GM21390 (cell line): ENCODE measurements at regions not wholly inside any gene's neighbourhood (a gene's known extent, or its start where the extent isn't known, plus 50 kb on each side); places are given as distances from the start of the nearest gene placed in this dataset.
A peak's percentile ranks its signal among the peaks of the same experiment; 100 is the strongest.
"Not testable (repeated sequence)": the region's sequence is repeated elsewhere in the genome, so short reads cannot be mapped to it uniquely, and the experiment has no call there.

Source experiments
- ATAC-seq: cut with Tn5 transposase; IDR thresholded peaks from one replicate; pipeline ENCODE4 v1.9.1; 2021; ENCODE audit not compliant: unreplicated experiment

GRCh38 chr4:190118519-190118918 lies 54.2 kb downstream of the DBET start:
- ATAC-seq: not testable (repeated sequence)

- not testable (repeated sequence) for ATAC-seq
Measured at GRCh38 chr4:190119474-190119873, 54.1 kb upstream of the DUX4 start.

GRCh38 chr4:190120111-190120514 lies 53.5 kb upstream of the DUX4 start:
- ATAC-seq: peak; percentile 68

- ATAC-seq: not testable (repeated sequence)
Measured at GRCh38 chr4:190120537-190121001, 53.0 kb upstream of the DUX4 start.

GRCh38 chr4:190121076-190121671 lies 52.4 kb upstream of the DUX4 start:
- ATAC-seq: not testable (repeated sequence)

GRCh38 chr4:190121759-190122158 lies 51.8 kb upstream of the DUX4 start:
- no peak for ATAC-seq

GRCh38 chr4:190122161-190123142 lies 51.1 kb upstream of the DUX4 start:
- ATAC-seq: not testable (repeated sequence)
